ENCODE measurements at regions not wholly inside any gene's neighbourhood (a gene's known extent, or its start where the extent isn't known, plus 50 kb on each side); places are given as distances from the start of the nearest gene placed in this dataset.

DNA sequence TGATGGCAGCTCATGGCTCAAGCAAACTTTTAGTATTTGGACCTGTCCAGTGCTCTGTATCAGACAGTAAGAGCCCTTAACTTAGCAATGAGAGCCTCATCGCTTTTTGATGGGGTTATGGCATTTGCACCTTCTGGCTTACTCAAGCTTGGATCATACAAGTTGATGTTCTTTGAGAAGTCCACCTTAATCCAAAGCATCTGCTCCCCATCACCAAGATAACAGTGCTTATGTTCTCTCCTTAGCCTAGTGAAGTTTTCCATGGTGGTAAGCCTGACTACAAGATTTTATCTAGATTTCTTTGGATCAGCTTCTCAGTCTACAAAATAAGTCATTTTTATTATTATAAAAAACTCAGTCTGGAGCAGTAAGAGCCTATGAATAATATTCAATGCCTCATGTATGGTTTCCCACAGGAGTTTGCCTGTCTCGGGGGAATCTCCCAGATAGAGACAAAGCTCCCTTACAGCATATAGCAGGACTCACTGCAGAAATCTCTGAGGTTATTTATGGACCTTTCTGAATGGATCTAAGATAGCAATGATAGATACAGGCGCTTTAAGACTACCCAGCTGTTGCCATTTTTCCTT is 472.2 kb upstream of the LINC00305 start:
- Mint-ChIP-seq H3K4me1 (no peaks in the 10 kb centered on the region), H3K4me3 (no peak overlapping the region), H3K27ac (no peak overlapping the region), H3K9me3 (peaks cover 3% of the 10 kb centered on the region), H3K27me3 (ENCODE audit: low read depth) (no peaks in the 10 kb centered on the region), H3K36me3 (no peaks in the 10 kb centered on the region)
- no peak for TF ChIP-seq CTCF (IDR thresholded peaks at IDR 0.05; ENCODE audit: unreplicated experiment)
- no peak for DNase-seq (ENCODE audit: low spot score in 2 of 2, unreplicated experiment in 2 of 2)

- Mint-ChIP-seq H3K36me3 (no peaks in the 10 kb centered on the region), H3K9me3 (peaks cover 3% of the 10 kb centered on the region), H3K27ac (no peak overlapping the region), H3K4me1 (peaks cover 6% of the 10 kb centered on the region), H3K27me3 (ENCODE audit: low read depth) (no peaks in the 10 kb centered on the region), H3K4me3 (no peak overlapping the region)
- TF ChIP-seq CTCF (IDR thresholded peaks at IDR 0.05; ENCODE audit: unreplicated experiment) = no peak
- no peak for DNase-seq (ENCODE audit: low spot score in 2 of 2, unreplicated experiment in 2 of 2)
These were observed 469.5 kb upstream of the LINC00305 start for GRCh38 chr18:64618390-64618789.

- no peak for DNase-seq (ENCODE audit: low spot score in 2 of 2, unreplicated experiment in 2 of 2)
- peaks cover 6% of the 10 kb centered on the region for H3K4me1 Mint-ChIP-seq
- H3K27me3 Mint-ChIP-seq (ENCODE audit: low read depth) = no peaks in the 10 kb centered on the region
These were observed 466.1 kb upstream of the LINC00305 start for GRCh38 chr18:64615021-64615420.

DNA sequence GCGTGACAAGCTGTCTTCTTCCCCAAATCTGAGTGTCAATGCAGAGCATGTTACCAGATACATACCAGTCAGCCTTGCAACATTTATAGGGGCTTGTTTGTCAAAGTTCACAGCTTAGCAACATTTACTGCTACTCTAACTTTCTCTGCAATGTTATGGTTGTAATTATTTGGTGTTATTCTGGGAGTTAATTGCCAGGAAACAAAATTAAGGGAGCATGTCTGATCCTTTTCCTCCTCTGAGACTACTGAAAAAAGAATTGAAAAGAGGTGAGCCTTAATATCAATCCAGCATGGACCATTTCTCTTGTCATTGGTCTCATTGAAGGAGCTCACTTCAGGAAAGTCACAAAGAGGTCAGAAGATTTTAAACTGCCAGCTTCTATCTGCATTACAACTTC is 465.6 kb upstream of the LINC00305 start:
- Mint-ChIP-seq H3K27me3 (ENCODE audit: low read depth) (no peaks in the 10 kb centered on the region), H3K4me3 (no peak overlapping the region), H3K36me3 (no peaks in the 10 kb centered on the region), H3K27ac (no peak overlapping the region), H3K9me3 (peaks cover 3% of the 10 kb centered on the region), H3K4me1 (peaks cover 6% of the 10 kb centered on the region)
- TF ChIP-seq CTCF (IDR thresholded peaks at IDR 0.05; ENCODE audit: unreplicated experiment) = no peak
- DNase-seq (ENCODE audit: low spot score in 2 of 2, unreplicated experiment in 2 of 2) = no peak

More at GRCh38 chr18:64615021-64615420, 466.1 kb upstream of the LINC00305 start:
- H3K4me3 Mint-ChIP-seq = no peak overlapping the region
- TF ChIP-seq CTCF (IDR thresholded peaks at IDR 0.05; ENCODE audit: unreplicated experiment) = no peak
- no peaks in the 10 kb centered on the region for H3K9me3 Mint-ChIP-seq
- no peak overlapping the region for H3K27ac Mint-ChIP-seq
- H3K36me3 Mint-ChIP-seq = no peaks in the 10 kb centered on the region

DNA sequence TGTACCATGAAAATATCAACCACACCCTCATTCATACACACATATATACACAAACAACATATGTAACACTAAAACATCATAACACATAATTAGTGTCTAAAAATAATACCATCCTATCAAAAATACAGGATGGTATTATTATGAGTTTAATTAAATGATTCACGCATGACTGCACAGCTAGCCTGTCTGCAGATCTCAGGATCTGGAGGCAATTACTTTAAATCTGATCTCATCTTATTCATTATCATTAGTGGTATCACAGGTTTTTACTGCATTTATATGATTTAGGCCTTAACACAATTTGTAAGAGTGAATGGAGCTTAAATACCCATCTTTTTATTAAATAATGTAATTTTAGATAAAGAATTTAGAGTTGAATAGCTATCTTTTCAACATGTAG is 443.4 kb upstream of the LINC00305 start:
- no peaks in the 10 kb centered on the region for H3K27me3 Mint-ChIP-seq (ENCODE audit: low read depth)

More for the DNA sequence above, 443.4 kb upstream of the LINC00305 start:
- TF ChIP-seq CTCF (IDR thresholded peaks at IDR 0.05; ENCODE audit: unreplicated experiment) = no peak
- Mint-ChIP-seq H3K4me3 (no peak overlapping the region), H3K9me3 (no peaks in the 10 kb centered on the region), H3K4me1 (no peaks in the 10 kb centered on the region), H3K27ac (no peak overlapping the region), H3K36me3 (no peaks in the 10 kb centered on the region)
- DNase-seq (ENCODE audit: low spot score in 2 of 2, unreplicated experiment in 2 of 2) = no peak
